HCT116 (cell line): ENCODE measurements at regions not wholly inside any gene's neighbourhood (a gene's known extent, or its start where the extent isn't known, plus 50 kb on each side); places are given as distances from the start of the nearest gene placed in this dataset.

Source experiments
- EZH2 ChIP-seq: fragments of 200-600 bp; sonication (generic); IDR thresholded peaks from 2 replicates; pipeline ENCODE4 v1.6.1; 2017; ENCODE audit warnings: antibody characterized with exemption, mixed run types
- EZH2phosphoT487 ChIP-seq: fragments of 200-600 bp; IDR thresholded peaks from 2 replicates; pipeline ENCODE4 v1.6.1; 2018; ENCODE audit warnings: antibody characterized with exemption, borderline replicate concordance
- POLR2A ChIP-seq: IDR thresholded peaks from 2 replicates; pipeline ENCODE4 v1.7.0; 2011; ENCODE audit warnings: borderline replicate concordance; ENCODE audit not compliant: insufficient read depth, insufficient read length; ENCODE audit errors: extremely low read depth
- POLR2AphosphoS5 ChIP-seq: IDR thresholded peaks from 2 replicates; pipeline ENCODE4 v1.6.1; 2011; ENCODE audit warnings: mild to moderate bottlenecking, low read depth, low read length, moderate library complexity
- RAD21 ChIP-seq: IDR thresholded peaks from 2 replicates; pipeline ENCODE4 v1.6.1; 2012; ENCODE audit warnings: low read depth, mild to moderate bottlenecking
- SIN3A ChIP-seq: IDR thresholded peaks from 2 replicates; pipeline ENCODE4 v1.6.1; 2012; ENCODE audit warnings: low read depth
- YY1 ChIP-seq: IDR thresholded peaks from 2 replicates; pipeline ENCODE4 v1.6.1; 2011; ENCODE audit warnings: low read length, low read depth, moderate library complexity, mild to moderate bottlenecking; ENCODE audit not compliant: insufficient replicate concordance; ENCODE audit errors: extremely low read depth
- ZBTB33 ChIP-seq: IDR thresholded peaks from 2 replicates; pipeline ENCODE4 v1.6.1; 2011; ENCODE audit warnings: mild to moderate bottlenecking, low read length, moderate library complexity; ENCODE audit not compliant: insufficient replicate concordance; ENCODE audit errors: extremely low read depth
- TF ChIP-seq, protein P1 (sequence below), 3 experiments: fragments of 200-600 bp in 1 of 3; sonication (generic) in 1 of 3; IDR thresholded peaks in 2 of 3; conservative IDR thresholded peaks in 1 of 3; 2 replicates each; pipeline ENCODE4 v1.5.1; 2012 to 2017; ENCODE audit warnings: low read depth in 2 of 3, low read length in 2 of 3, antibody characterized with exemption in 1 of 3, borderline replicate concordance in 1 of 3, control low read depth in 1 of 3, mild to moderate bottlenecking in 1 of 3, mixed read lengths in 1 of 3, mixed run types in 1 of 3, moderate library complexity in 1 of 3; ENCODE audit not compliant: insufficient read depth in 1 of 3

GRCh38 chr6:139925894-139926641, 551.6 kb upstream of the CITED2 start:
- TF ChIP-seq SIN3A, result no peak
- TF ChIP-seq, protein P1, sequence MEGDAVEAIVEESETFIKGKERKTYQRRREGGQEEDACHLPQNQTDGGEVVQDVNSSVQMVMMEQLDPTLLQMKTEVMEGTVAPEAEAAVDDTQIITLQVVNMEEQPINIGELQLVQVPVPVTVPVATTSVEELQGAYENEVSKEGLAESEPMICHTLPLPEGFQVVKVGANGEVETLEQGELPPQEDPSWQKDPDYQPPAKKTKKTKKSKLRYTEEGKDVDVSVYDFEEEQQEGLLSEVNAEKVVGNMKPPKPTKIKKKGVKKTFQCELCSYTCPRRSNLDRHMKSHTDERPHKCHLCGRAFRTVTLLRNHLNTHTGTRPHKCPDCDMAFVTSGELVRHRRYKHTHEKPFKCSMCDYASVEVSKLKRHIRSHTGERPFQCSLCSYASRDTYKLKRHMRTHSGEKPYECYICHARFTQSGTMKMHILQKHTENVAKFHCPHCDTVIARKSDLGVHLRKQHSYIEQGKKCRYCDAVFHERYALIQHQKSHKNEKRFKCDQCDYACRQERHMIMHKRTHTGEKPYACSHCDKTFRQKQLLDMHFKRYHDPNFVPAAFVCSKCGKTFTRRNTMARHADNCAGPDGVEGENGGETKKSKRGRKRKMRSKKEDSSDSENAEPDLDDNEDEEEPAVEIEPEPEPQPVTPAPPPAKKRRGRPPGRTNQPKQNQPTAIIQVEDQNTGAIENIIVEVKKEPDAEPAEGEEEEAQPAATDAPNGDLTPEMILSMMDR (IDR thresholded peaks at IDR 0.05 in 2 of 3, conservative IDR thresholded peaks at IDR 0.05 in 1 of 3; ENCODE audit: borderline replicate concordance in 1 of 3, insufficient read depth in 1 of 3, low read depth in 2 of 3, low read length in 2 of 3), result no peak
- TF ChIP-seq YY1, result no peak
- no peak for TF ChIP-seq POLR2AphosphoS5
- TF ChIP-seq EZH2phosphoT487, result no peak
- TF ChIP-seq EZH2, result no peak
- TF ChIP-seq ZBTB33, result no peak
- no peak for TF ChIP-seq POLR2A
- TF ChIP-seq RAD21, result no peak
